HepG2 (cell line): ENCODE measurements at regions not wholly inside any gene's neighbourhood (a gene's known extent, or its start where the extent isn't known, plus 50 kb on each side); places are given as distances from the start of the nearest gene placed in this dataset.

ENCODE experiments used
- ATAC-seq: fragments of 200-7000 bp; cut with Tn5 transposase; 3 replicates; pipeline ENCODE4 v1.9.1; 2020; ENCODE audit warnings: mild to moderate bottlenecking, moderate library complexity
- BruUV-seq: library from RNA; stranded (reverse); fragments of 400-500 nt; replicated peaks from 2 replicates; lab custom pipeline; 2021; lab: Mats Ljungman, UMichigan
- CTCF ChIA-PET: fragments of 300-600 bp; formaldehyde crosslinking; extraction: SDS; loops from one replicate; lab custom pipeline; 2021; ENCODE audit warnings: low total read pairs, inconsistent platforms, low intra/inter-chr PET ratio; lab: Yijun Ruan, JAX
- POLR2A ChIA-PET: fragments of 350-600 bp; sonication (Branson Sonifier 250); formaldehyde crosslinking; loops from one replicate; lab custom pipeline; 2020; ENCODE audit warnings: antibody characterized with exemption, inconsistent platforms; lab: Yijun Ruan, JAX
- DNase-seq: peaks from one replicate; pipeline ENCODE4 v3.0.0-alpha.2; 2015; ENCODE audit warnings: low spot score
- FAIRE-seq: peaks from 3 replicates; lab custom pipeline; 2011; peaks lifted over from hg19 to GRCh38; lab: Jason Lieb, UNC
- H2AFZ ChIP-seq: one replicate; pipeline ENCODE4 v1.6.1; 2011; ENCODE audit warnings: low read length, inconsistent platforms
- H3K27ac ChIP-seq: fragments of 300-600 bp; 3 replicates; pipeline ENCODE4 v1.8.0; 2011; ENCODE audit warnings: mixed run types, mild to moderate bottlenecking, mixed read lengths, low read length, inconsistent platforms; ENCODE audit not compliant: insufficient read depth; ENCODE audit errors: extremely low read length
- H3K27me3 ChIP-seq, 2 experiments: fragments of 200-600 bp in 1 of 2; 2 replicates in 1 of 2; 3 replicates in 1 of 2; pipeline versions ENCODE4 v1.6.0 to v1.8.0; 2011; ENCODE audit warnings: low read length in 2 of 2, mild to moderate bottlenecking in 2 of 2, moderate library complexity in 2 of 2, inconsistent platforms in 1 of 2; ENCODE audit not compliant: insufficient read depth in 2 of 2, control insufficient read depth in 1 of 2
- H3K36me3 ChIP-seq, 2 experiments: fragments of 200-600 bp in 1 of 2; replicated peaks in 1 of 2; 2 replicates in 1 of 2; 3 replicates in 1 of 2; pipeline versions ENCODE4 v1.5.1 to v1.8.0; 2011; ENCODE audit warnings: low read length in 2 of 2, inconsistent platforms in 1 of 2; ENCODE audit not compliant: insufficient read depth in 2 of 2, control insufficient read depth in 1 of 2
- H3K4me1 ChIP-seq: 2 replicates; pipeline ENCODE4 v1.5.1; 2012; ENCODE audit warnings: low read length, inconsistent platforms; ENCODE audit not compliant: insufficient read depth
- H3K4me2 ChIP-seq: 2 replicates; pipeline ENCODE4 v1.6.0; 2011; ENCODE audit warnings: low read depth, low read length, inconsistent platforms
- H3K4me3 ChIP-seq, 3 experiments: fragments of 200-600 bp in 1 of 3; sonication (generic), shearing (Covaris generic) in 1 of 3; replicated peaks in 1 of 3; 2 replicates each; pipeline ENCODE4 v1.5.1; 2011 to 2016; ENCODE audit warnings: low read length in 3 of 3, inconsistent platforms in 2 of 3, low read depth in 2 of 3, mild to moderate bottlenecking in 2 of 3, control low read depth in 1 of 3, mixed read lengths in 1 of 3; ENCODE audit not compliant: insufficient read depth in 1 of 3
- H3K79me2 ChIP-seq: one replicate; pipeline ENCODE4 v1.6.1; 2011; ENCODE audit warnings: low read length, inconsistent platforms; ENCODE audit not compliant: insufficient read depth
- H3K9ac ChIP-seq: 2 replicates; pipeline ENCODE4 v1.6.0; 2011; ENCODE audit warnings: mild to moderate bottlenecking, low read depth, low read length, inconsistent platforms; ENCODE audit not compliant: insufficient read depth
- H3K9me3 ChIP-seq: 2 replicates; pipeline ENCODE4 v1.5.1; 2012; ENCODE audit warnings: mild to moderate bottlenecking, low read length
- H4K20me1 ChIP-seq: 2 replicates; pipeline ENCODE4 v1.6.0; 2011; ENCODE audit warnings: inconsistent platforms, mild to moderate bottlenecking, low read length, moderate library complexity; ENCODE audit not compliant: insufficient read depth
- ARNT2 ChIP-seq: sonication (generic); formaldehyde crosslinking; IDR thresholded peaks from 2 replicates; pipeline ENCODE4 v1.8.0; 2022; ENCODE audit warnings: mild to moderate bottlenecking, low read depth, missing genetic modification reagents, moderate library complexity
- FOXO1 ChIP-seq: sonication (generic); formaldehyde crosslinking; IDR thresholded peaks from 2 replicates; pipeline ENCODE4 v1.4.0; 2020; ENCODE audit warnings: missing genetic modification reagents
- HOXA3 ChIP-seq: sonication (generic); formaldehyde crosslinking; IDR thresholded peaks from 2 replicates; pipeline ENCODE4 v1.5.0; 2020; ENCODE audit warnings: missing genetic modification reagents
- KIAA2018 ChIP-seq: sonication (generic); formaldehyde crosslinking; IDR thresholded peaks from 2 replicates; pipeline ENCODE4 v1.5.0; 2020; ENCODE audit warnings: mild to moderate bottlenecking, missing genetic modification reagents, borderline replicate concordance
- MATR3 ChIP-seq: sonication (generic); formaldehyde crosslinking; IDR thresholded peaks from 2 replicates; pipeline ENCODE4 v1.4.0; 2020; ENCODE audit warnings: missing genetic modification reagents
- MTA3 ChIP-seq: sonication (generic); formaldehyde crosslinking; IDR thresholded peaks from 2 replicates; pipeline ENCODE4 v1.4.0; 2020; ENCODE audit warnings: missing genetic modification reagents
- PCBP1 ChIP-seq: fragments of 200-400 bp; formaldehyde crosslinking; IDR thresholded peaks from 2 replicates; pipeline ENCODE4 v1.6.1; 2017; ENCODE audit warnings: mild to moderate bottlenecking, low read depth, low read length, borderline replicate concordance
- SOX6 ChIP-seq, 2 experiments: fragments of 450-650 bp in 1 of 2; sonication (generic) in 1 of 2; formaldehyde crosslinking in 1 of 2; IDR thresholded peaks; 2 replicates each; pipeline versions ENCODE4 v1.4.0 to v1.6.1; 2017 to 2020; ENCODE audit warnings: antibody characterized with exemption in 1 of 2, mild to moderate bottlenecking in 1 of 2, missing genetic modification reagents in 1 of 2
- TMF1 ChIP-seq: sonication (generic); formaldehyde crosslinking; IDR thresholded peaks from 2 replicates; pipeline ENCODE4 v1.8.1; 2022; ENCODE audit warnings: low read depth, missing genetic modification reagents
- ZNF160 ChIP-seq: sonication (generic); formaldehyde crosslinking; IDR thresholded peaks from 2 replicates; pipeline ENCODE4 v1.8.0; 2022; ENCODE audit warnings: mild to moderate bottlenecking, inconsistent platforms, missing genetic modification reagents
- WGBS: methylation state at CpG from one replicate; pipeline ENCODE4 v1.1.6; 2017; ENCODE audit warnings: low lambda C conversion rate; 5-methylcytosine and 5-hydroxymethylcytosine counted together
- in situ Hi-C: cut with HindIII; loops from 2 replicates; pipeline ENCODE4 v1.10.0; 2017; ENCODE audit warnings: low pct_unique_long_range_greater_than_20kb; ENCODE audit not compliant: extremely low pct_ligation_motif_present
- intact Hi-C: fragments of 100-400 bp; cut with micrococcal nuclease; formaldehyde crosslinking; loops from one replicate; pipeline ENCODE4 v1.10.0; 2022; ENCODE audit not compliant: unreplicated experiment

GRCh38 chr5:174987443-174988012 is 263.1 kb downstream of the MSX2 start:
- Histone ChIP-seq H3K27ac (no peak overlapping the region), H3K79me2 (no peaks in the 10 kb centered on the region), H3K4me1 (no peaks in the 10 kb centered on the region)
- ATAC-seq = no peak
- FAIRE-seq = no peak
- 24% methylated on average over 8 of the region's 8 CpGs for WGBS
- TF ChIP-seq SOX6 (IDR thresholded peaks at IDR 0.05) (no peak), SOX6 (CRISPR knock-in tag; IDR thresholded peaks at IDR 0.05) (no peak), ZNF160 (CRISPR knock-in tag) (no peak), KIAA2018 (no peak), TMF1 (no peak), HOXA3 (CRISPR knock-in tag) (no peak), FOXO1 (CRISPR knock-in tag) (no peak), PCBP1 (no peak), ARNT2 (CRISPR knock-in tag) (no peak), MTA3 (CRISPR knock-in tag) (no peak), MATR3 (CRISPR knock-in tag) (no peak)
- TF ChIP-seq, all 625 proteins: peak for 0
- Histone ChIP-seq H3K27me3 (no peaks in the 10 kb centered on the region), H3K9ac (no peak overlapping the region), H3K36me3 (no peaks in the 10 kb centered on the region), H4K20me1 (no peaks in the 10 kb centered on the region), H3K4me2 (no peak overlapping the region), H3K4me3 (no peak overlapping the region), H3K9me3 (no peaks in the 10 kb centered on the region), H2AFZ (no peak overlapping the region)
- ChIA-PET POLR2A (no interaction called here), CTCF (no interaction called here)
- intact Hi-C loops = no loop called here
- no TSS peak for BruUV-seq
- DNase-seq = no peak
- in situ Hi-C loops = no loop called here
